ENCODE measurements at regions not wholly inside any gene's neighbourhood (a gene's known extent, or its start where the extent isn't known, plus 50 kb on each side); places are given as distances from the start of the nearest gene placed in this dataset.

DNA sequence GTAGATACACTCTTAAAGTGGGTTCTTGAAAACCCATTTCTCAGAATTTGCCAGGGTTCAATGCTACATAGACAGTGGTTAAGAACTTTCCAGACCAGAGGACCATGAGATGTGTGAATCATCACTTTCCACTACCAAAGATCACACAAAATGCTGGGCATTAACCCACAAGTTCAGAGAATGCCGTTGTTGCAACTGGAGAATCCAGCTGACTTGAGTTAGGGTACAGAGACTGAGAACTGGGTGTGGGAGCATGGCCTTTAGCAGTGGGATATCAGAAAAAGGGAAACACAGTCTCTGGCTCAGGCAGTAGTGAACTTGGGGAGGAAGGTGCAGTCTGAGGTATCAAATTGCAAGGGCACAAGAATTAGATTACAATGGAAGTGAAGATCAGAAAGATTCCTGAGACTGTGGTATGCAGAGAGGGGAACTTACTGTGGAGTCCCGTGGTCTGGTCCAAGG, 51.5 kb upstream of the WDFY2 start:
- Mint-ChIP-seq H3K9me3 (ENCODE audit: insufficient read depth) (peaks cover 3% of the 10 kb centered on the region), H3K4me3 (no peak overlapping the region), H3K4me1 (peaks cover 26% of the 10 kb centered on the region), H3K27ac (no peak overlapping the region), H3K27me3 (no peaks in the 10 kb centered on the region)
- no peak for ATAC-seq (ENCODE audit: low read depth)
- H3K4me3 ChIP-seq (ENCODE audit: control extremely low read depth in 1 of 5, extremely low read depth in 1 of 5, insufficient read depth in 1 of 5, low read depth in 2 of 5, low read length in 4 of 5) = no peak overlapping the region
- no peaks in the 10 kb centered on the region for H3K9me3 ChIP-seq (ENCODE audit: control extremely low read depth in 1 of 3, control insufficient read depth in 2 of 3, insufficient read depth in 1 of 3, low read length in 2 of 3)
- intact Hi-C loops (cut with micrococcal nuclease) = no loop called here
- H3K27me3 ChIP-seq (replicated peaks in 1 of 4; ENCODE audit: control extremely low read depth in 1 of 4, control insufficient read depth in 3 of 4, insufficient read depth in 4 of 4, low read length in 3 of 4) = no peaks in the 10 kb centered on the region
- H2AFZ ChIP-seq (ENCODE audit: insufficient read depth, low read depth, low read length, poor library complexity, severe bottlenecking) = no peak overlapping the region
- DNase-seq = no peak
- no peak overlapping the region for H3K27ac ChIP-seq (ENCODE audit: low read length in 2 of 2)
- no peaks in the 10 kb centered on the region for H4K20me1 ChIP-seq (ENCODE audit: control insufficient read depth, insufficient read depth, low read length, poor library complexity, severe bottlenecking)
- H3K9ac ChIP-seq (ENCODE audit: low read length) = no peak overlapping the region
- no peaks in the 10 kb centered on the region for H3K79me2 ChIP-seq (ENCODE audit: control insufficient read depth, insufficient read depth, low read length)
- POLR2A ChIA-PET = no interaction called here
- CTCF ChIA-PET = interaction anchor here (0.5 kb wide), 1 partner anchor 75 kb away, joined by 4 read pairs; no protein-coding TSS in a partner anchor
- no peak overlapping the region for H3K4me2 ChIP-seq (replicated peaks; ENCODE audit: low read depth, low read length, poor library complexity, severe bottlenecking)
- H3K4me1 ChIP-seq (ENCODE audit: control insufficient read depth in 2 of 2, insufficient read depth in 2 of 2, low read length in 2 of 2) = peaks cover 11 to 14% of the 10 kb centered on the region in 2 donors
- 89% methylated on average over 1 of the region's 2 CpGs for whole genome bisulfite sequencing (ENCODE audit: insufficient coverage)
- H3K36me3 ChIP-seq (replicated peaks in 1 of 2; ENCODE audit: control extremely low read depth in 1 of 2, control insufficient read depth in 1 of 2, extremely low read depth in 1 of 2, insufficient read depth in 2 of 2, low read length in 1 of 2) = no peaks in the 10 kb centered on the region
- TF ChIP-seq EZH2 (IDR thresholded peaks at IDR 0.05; ENCODE audit: borderline replicate concordance, insufficient read depth, low read depth, low read length, poor library complexity, severe bottlenecking) = no peak
- no peak for TF ChIP-seq CTCF (IDR thresholded peaks at IDR 0.05)

- peaks cover 26% of the 10 kb centered on the region for H3K4me1 Mint-ChIP-seq
- H3K27me3 Mint-ChIP-seq = no peaks in the 10 kb centered on the region
- no peaks in the 10 kb centered on the region for H3K36me3 ChIP-seq (replicated peaks in 1 of 2; ENCODE audit: control extremely low read depth in 1 of 2, control insufficient read depth in 1 of 2, extremely low read depth in 1 of 2, insufficient read depth in 2 of 2, low read length in 1 of 2)
- H3K9ac ChIP-seq (ENCODE audit: low read length) = peak overlapping the region; percentile 37
- ChIA-PET CTCF (no interaction called here), POLR2A (no interaction called here)
- 30% methylated on average over 4 of the region's 6 CpGs for WGBS (ENCODE audit: insufficient coverage)
- peak overlapping the region; percentile 53 for H3K27ac Mint-ChIP-seq
- H3K4me2 ChIP-seq (replicated peaks; ENCODE audit: low read depth, low read length, poor library complexity, severe bottlenecking) = peak overlapping the region; percentile 60
- DNase-seq (peak; percentile 13), ATAC-seq (ENCODE audit: low read depth) (peak; percentile 28)
- peak overlapping the region in 1 of 2 donors; percentile 46 for H3K27ac ChIP-seq (ENCODE audit: low read length in 2 of 2)
- H3K9me3 ChIP-seq (ENCODE audit: control extremely low read depth in 1 of 3, control insufficient read depth in 2 of 3, insufficient read depth in 1 of 3, low read length in 2 of 3) = no peaks in the 10 kb centered on the region
- H3K27me3 ChIP-seq (replicated peaks in 1 of 4; ENCODE audit: control extremely low read depth in 1 of 4, control insufficient read depth in 3 of 4, insufficient read depth in 4 of 4, low read length in 3 of 4) = no peaks in the 10 kb centered on the region
- TF ChIP-seq CTCF (IDR thresholded peaks at IDR 0.05) = no peak
- peak overlapping the region; percentile 58 for H2AFZ ChIP-seq (ENCODE audit: insufficient read depth, low read depth, low read length, poor library complexity, severe bottlenecking)
- peaks cover 11 to 14% of the 10 kb centered on the region in 2 donors for H3K4me1 ChIP-seq (ENCODE audit: control insufficient read depth in 2 of 2, insufficient read depth in 2 of 2, low read length in 2 of 2)
- H3K79me2 ChIP-seq (ENCODE audit: control insufficient read depth, insufficient read depth, low read length) = no peaks in the 10 kb centered on the region
- intact Hi-C loops (cut with micrococcal nuclease) = no loop called here
- H3K4me3 ChIP-seq (ENCODE audit: control extremely low read depth in 1 of 5, extremely low read depth in 1 of 5, insufficient read depth in 1 of 5, low read depth in 2 of 5, low read length in 4 of 5) = peak overlapping the region in 1 of 5 experiments; percentile 33
- H3K9me3 Mint-ChIP-seq (ENCODE audit: insufficient read depth) = no peaks in the 10 kb centered on the region
- no peaks in the 10 kb centered on the region for H4K20me1 ChIP-seq (ENCODE audit: control insufficient read depth, insufficient read depth, low read length, poor library complexity, severe bottlenecking)
- peak overlapping the region; percentile 27 for H3K4me3 Mint-ChIP-seq
Observed at GRCh38 chr13:51534041-51534817, 50.0 kb upstream of the WDFY2 start.

All from B cell (primary cell).